Left renal cortex interstitium (tissue), 4 donors: ENCODE measurements at regions not wholly inside any gene's neighbourhood (a gene's known extent, or its start where the extent isn't known, plus 50 kb on each side); places are given as distances from the start of the nearest gene placed in this dataset.
"Not testable (repeated sequence)": the region's sequence is repeated elsewhere in the genome, so short reads cannot be mapped to it uniquely, and the experiment has no call there.

ENCODE experiments used
- DNase-seq, 4 donors: peaks; one replicate each; pipeline ENCODE4 v3.0.0-alpha.2; 2013; ENCODE audit warnings: low read depth in 4 of 4, low spot score in 2 of 4, missing footprints in 1 of 4

DNA sequence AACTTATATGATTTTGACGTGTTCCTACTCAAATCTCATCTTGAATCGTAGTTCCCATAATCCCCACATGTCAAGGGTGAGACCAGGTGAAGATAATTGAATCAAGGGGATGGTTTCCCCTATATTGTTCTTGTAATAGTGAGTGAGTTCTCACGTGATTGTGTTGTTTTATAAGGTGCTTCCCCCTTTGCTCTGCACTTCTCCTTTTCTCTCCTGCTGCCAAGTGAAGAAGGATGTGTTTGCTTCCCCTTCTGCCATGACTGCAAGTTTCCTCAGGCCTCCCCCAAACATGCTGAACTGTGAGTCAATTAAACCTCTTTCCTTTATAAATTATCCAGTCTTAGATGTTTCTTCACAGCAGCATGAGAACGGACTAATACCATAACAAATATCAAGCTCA lies 83.2 kb downstream of the MANEA start:
- DNase-seq, result no peak

DNA sequence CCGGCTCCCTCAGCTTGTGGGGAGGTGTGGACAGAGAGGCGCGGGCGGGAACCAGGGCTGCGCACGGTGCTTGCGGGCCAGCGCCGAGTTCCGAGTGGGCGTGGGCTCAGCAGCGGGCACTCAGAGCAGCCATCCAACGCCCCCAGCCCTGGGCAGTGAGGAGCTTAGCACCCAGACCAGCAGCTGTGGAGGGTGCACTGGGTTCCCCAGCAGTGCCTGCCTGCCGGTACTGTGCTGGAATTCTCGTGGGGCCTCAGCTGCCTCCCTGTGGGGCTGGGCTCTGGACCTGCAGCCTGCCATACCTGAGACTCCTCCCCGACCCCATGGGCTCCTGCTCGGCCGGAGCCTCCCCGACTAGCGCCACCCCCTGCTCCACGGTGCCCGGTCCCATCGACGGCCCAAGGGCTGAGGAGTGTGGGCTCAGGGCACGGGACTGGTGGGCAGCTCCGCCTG lies 92.7 kb downstream of the MANEA start:
- no peak for DNase-seq

DNA sequence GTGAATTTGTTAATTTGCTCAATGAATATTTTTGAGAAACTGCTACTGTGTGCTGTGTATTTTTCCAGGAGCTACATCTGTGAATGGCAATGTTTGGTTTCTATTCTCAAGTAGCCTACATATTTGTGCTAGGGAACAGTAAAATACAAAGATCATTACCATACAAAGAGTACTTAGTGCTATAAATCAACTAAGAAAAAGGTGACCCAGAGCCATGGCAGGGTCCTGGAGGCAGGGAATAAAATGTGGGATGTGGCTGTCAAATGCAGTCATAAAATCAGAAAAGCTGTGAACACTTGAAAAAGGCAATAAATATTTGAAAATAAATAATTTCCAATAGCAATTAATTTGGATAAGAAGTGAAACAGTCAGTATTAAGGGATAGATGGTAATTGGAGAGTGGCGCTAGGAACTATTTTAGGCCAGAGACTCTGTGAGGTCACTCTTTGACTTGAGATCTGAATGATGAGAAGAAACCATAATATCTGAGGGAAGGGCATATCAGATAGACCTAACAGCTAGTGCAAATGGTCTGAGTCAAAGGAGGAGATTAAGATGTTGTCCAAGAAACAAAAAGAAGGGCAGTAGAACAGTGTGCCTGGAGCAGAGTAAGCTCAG lies 98.8 kb downstream of the MANEA start:
- no peak for DNase-seq

DNA sequence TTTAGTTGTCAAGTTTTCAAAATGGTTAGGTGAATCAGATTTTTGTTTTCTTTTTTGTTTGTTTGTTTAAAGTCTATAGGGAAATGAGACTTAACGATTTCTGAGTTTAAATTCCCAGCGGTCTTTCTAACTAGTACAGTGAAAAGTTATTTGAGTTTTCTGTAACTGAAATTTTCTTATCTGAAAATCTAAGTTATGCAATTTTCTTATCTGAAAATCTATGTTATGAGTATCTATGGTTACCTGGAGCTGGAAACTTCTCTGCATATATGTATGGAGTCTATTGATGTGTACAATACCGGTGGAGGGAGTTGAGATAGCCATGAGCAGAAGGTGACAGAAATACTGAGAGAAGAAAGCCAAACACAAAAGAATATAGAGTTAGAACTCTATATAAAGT lies 102.6 kb downstream of the MANEA start:
- DNase-seq, result no peak

DNA sequence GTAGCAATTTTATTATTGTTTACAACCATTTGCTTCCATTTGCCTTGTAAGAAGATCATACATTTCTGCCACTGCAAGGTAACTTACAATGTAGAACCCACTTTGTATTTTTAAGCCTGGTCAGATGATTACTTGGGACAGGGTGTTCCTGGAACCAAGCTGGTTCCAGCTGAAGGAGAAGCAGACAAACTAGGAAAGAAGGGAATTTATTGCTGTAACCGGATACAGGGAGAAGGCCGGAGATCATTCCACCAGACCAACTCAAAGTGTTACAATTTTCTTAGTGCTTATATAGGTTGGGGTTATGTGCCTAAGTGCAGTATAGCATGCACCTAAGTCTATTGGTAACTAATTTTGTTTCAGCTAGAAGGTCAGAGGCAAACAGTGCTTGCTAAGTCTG lies 104.4 kb downstream of the MANEA start:
- peak in 1 of 4 donors; percentile 6 for DNase-seq

DNA sequence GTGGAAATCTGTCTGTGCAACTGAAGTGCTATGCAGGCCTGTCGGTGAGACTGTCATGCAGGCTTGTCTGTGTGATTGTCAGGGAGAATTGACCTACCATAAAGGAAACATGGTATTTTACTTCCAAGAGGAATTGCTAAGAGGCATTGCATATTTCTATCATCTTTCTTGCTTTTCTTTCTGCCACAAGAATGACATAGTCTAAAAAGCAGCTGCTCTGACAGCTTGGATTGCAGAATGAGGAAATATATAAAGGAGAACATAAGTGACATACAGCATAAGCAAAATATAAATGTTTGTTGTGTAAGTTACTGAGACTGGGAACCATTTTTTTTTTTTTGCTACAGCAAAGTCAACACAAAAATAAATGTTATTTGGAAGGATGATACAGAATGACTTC lies 105.1 kb downstream of the MANEA start:
- no peak for DNase-seq

DNA sequence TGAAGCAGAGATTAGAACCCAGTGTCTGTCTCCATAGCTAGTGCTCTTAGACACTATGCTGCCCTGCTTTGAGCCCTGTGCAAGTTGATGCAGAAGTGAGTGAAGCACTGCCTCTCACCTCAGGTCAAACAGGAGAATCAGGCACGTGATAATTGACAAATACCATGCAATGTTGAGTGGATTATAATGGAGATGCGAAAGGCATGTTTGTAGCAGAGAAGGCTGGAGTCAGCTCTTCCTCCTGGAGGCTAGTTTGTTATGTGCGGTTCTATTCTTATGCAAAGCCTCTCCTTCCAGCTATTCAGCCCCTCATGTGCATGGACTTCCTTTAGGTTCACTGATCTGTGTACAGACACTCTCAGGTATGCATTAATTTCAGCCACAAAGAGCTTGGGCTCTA lies 108.5 kb downstream of the MANEA start:
- no peak for DNase-seq

DNA sequence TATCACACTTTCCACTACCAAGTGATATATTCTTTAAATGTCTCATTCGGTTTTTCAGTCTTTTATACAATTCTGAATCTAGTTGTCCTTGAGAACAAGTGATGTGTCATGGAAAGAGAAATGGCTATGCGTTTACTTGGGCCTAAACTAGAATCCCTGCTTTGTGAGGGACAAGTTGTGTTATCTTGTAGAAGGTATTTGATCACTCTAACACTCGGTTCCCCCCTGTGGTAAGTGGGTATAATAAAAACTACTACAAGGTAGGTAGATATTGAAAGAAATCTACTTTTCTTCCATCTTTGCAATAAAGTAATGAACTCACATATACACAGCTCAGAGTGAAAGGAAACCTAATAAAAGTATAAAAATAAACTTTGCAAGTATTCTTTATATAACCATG lies 108.9 kb downstream of the MANEA start:
- no peak for DNase-seq

DNA sequence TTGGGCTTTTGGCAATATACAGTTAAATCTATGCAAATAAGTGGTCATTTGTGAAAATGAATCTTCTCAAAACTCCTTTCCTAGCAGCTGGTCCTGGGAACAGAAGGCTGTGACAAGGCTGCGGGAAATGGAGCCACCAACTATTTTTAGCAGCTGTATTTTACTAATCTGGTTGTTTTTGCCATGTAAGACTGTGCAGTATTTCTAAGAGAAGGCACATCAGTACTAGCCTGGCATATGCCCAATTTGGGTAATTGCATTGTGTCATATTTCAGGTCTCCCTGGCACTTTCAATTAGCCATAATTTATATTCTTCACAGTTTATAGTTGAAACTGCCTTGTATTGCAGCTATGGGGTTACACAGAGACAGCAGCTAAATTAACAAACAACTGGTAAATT lies 109.6 kb downstream of the MANEA start:
- DNase-seq, result no peak

DNA sequence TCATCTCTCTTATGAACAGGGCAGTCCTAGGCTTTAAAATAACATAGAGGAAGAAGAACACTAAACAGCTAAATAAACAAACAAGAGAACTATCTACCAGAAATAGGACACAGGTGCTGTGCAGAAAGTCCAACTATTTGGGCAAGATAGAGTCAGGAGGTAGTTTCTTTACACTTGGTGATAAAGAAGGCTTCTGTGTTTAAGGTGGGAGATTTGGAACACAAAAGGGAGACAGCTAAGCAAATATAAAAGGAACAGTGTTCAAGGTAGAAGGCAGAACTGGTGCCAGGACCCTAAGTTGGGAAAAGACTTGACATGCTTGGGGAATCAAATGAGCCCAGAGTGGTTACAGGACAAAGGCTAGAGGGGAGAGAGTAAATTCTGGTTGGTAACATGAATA lies 110.5 kb downstream of the MANEA start:
- no peak for DNase-seq

DNA sequence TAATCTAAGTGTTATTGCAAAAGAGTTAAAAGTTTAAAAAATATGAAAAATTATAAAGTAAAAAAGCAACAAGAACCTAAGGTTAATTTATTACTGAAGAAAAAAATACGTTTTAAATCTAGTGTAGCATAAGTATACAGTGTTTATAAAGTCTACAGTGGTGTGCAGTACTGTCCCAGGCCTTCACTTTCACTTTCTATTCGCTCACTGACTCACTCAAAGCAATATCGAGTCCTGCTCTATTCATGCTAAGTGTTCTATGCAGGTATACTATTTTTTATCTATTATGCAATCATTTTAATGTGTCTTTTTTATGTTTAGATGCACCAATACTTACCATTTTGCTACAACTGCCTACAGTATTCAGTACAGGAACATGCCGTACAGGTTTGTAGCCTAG lies 113.0 kb downstream of the MANEA start:
- DNase-seq, result no peak

DNA sequence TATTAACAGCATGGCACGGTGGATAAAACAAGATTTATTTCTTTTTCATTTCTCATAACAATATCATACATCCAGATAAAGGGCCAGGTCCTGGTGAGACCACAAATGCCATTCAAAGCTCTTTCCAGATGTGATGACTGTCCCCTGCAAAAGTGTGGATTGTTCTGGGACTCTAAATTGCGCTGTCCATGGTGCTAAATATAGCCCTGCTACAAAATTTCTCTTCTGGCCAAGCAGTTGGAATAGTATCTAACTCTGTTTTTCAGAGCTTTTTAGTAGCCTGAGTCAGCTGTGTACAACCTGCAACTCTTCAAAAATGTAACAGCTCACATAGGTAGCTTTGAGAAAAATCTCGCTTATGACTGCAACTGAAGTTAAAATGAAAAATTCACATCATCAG lies 115.8 kb downstream of the MANEA start:
- peak in 2 of 4 donors; percentile 13 to 19 for DNase-seq

DNA sequence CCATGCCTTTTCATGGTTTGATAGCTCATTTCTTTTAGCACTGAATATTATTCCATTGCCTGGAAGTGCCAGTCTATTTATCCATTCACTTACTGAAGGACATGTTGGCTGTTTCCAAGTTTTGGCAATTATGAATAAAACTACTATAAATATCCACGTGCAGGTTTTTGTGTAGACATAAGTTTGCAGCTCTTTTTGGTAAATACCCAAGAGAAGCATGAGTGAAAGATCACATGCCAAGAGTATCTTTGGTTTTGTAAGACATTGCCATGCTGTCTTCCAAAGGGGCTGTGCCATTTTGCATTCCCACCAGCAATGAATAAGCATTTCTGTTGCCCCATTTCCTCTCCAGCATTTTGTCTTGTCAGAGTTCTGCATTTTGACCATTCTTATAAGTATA lies 120.9 kb downstream of the MANEA start:
- no peak for DNase-seq

DNA sequence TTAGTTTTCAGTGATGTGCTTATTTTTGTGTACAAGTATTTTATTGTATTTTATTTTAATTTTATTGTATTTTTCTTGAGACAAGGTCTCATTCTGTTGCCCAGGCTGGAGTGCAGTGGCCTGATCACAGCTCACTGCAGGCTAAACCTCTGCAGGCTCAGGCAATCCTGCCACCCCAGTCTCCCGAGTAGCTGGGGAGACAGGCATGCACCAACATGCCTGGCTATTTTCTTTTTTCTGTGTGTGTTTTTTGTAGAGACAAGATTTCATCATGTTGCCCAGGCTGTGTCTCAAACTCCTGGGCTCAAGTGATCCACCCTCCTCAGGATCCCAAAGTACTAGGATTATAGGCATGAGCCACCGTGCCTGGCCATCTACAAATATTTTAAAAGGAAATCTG lies 146.3 kb downstream of the MANEA start:
- DNase-seq, result no peak

DNA sequence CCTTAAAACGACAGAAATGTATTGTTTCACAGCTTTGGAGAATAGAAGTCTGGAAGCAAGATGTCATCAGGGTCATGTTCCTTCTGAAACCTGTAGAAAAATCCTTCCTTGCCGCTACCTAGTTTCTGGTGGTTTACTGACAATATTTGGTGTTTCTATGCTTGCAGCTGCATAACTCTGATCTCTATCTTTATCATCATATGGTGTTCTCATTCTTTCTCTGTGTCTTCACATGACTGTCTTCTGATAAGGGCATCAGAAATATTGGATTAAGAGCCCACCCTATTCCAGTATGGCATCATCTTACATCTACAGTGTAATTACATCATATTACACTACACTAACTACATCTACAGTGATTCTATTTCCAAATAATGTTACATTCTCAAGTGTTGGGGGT lies 148.0 kb downstream of the MANEA start:
- DNase-seq, result no peak

DNA sequence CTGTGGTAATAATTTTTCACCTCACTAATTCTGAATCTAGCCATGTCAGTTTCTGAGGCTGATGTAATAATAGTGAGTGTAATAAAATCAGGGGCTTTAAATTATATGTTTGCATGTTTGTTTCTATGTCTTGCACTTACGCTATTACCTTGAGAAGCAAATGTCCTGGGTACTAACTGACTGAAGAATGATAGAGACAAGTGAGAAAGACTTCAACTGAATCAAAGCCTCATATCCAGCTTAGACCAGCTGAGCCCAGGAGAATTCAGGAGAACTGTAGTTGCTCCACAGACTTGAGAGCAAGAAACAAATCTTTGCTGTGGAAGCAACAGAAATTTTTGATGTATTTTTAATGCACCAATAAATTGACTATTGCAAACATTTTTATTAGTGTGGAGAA lies 162.8 kb downstream of the MANEA start:
- DNase-seq, result no peak

DNA sequence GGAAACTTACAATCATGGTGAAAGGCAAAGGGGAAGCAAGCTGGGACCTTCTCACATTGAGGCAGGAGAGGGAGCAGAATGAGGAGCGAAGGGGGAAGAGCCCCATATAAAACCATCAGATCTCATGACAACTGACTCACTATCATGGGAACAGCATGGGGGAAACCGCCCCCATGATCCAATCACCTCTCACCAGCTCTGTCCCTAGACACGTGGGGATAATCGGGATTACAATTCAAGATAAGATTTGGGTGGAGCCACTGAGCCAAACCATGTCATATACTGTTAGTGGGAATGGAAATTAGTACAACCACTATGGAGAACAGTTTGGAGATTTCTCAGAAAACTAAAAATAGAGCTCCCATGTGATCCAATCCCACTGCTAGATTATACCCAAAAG lies 163.7 kb downstream of the MANEA start:
- DNase-seq, result no peak

DNA sequence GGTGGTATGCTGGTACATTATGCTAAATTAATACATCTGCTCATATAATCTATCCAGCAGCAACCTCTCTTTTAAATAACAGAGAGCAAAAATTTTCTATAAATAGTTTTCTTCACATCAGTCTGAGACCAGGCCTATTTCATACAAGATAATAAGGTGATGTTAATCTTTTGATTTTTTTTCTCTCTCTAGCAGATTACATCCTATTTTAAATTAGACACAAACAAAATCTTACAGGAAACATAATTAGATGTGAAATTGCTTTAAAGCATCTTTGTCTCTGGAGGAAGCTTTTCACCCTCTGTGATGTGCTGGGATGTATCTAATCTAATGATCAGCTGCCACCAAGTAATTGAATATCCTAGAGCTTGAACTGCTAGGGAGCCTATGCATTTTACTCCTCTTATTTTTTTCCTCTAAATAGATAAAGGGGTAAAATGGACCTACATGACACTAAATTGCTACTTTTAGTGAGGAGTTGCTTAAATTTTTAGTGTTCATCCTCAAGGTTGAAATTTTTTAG lies 165.5 kb downstream of the MANEA start:
- DNase-seq, result no peak

DNA sequence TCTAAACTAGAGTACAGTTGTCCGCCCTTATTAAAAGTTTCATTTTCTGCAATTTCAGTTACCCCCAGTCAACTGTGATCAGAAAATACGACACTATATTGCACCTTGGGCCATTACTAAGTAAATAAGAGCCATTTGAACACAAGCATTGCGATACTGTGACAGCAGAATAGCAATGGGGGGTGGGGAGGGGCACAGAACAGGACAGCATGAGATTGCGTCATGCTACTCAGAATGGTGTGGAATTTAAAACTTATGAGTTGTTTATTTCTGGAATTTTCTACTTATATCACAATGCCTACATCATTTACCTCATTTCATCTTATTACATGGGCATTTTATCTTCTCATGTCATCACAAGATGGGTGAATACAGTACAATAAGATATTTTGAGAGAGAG lies 166.3 kb downstream of the MANEA start:
- no peak for DNase-seq

DNA sequence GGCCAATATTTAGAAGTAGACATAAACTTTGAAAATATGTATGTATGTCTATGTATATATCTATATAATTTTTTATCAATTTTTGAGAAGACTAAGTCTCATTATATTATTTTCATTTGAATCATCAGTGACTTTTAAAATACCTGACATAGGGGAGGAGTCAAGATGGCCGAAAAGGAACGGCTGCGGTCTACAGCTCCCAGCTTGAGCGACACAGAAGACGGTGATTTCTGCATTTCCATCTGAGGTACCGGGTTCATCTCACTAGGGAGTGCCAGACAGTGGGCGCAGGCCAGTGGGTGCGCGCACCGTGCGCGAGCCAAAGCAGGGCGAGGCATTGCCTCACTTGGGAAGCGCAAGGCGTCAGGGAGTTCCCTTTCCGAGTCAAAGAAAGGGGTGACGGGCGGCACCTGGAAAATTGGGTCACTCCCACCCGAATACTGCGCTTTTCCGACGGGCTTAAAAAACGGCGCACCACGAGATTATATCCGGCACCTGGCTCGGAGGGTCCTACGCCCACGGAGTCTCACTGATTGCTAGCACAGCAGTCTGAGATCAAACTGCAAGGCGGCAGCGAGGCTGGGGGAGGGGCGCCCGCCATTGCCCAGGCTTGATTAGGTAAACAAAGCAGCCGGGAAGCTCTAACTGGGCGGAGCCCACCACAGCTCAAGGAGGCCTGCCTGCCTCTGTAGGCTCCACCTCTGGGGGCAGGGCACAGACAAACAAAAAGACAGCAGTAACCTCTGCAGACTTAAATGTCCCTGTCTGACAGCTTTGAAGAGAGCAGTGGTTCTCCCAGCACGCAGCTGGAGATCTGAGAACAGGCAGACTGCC lies 181.1 kb downstream of the MANEA start:
- not testable (repeated sequence) for DNase-seq

DNA sequence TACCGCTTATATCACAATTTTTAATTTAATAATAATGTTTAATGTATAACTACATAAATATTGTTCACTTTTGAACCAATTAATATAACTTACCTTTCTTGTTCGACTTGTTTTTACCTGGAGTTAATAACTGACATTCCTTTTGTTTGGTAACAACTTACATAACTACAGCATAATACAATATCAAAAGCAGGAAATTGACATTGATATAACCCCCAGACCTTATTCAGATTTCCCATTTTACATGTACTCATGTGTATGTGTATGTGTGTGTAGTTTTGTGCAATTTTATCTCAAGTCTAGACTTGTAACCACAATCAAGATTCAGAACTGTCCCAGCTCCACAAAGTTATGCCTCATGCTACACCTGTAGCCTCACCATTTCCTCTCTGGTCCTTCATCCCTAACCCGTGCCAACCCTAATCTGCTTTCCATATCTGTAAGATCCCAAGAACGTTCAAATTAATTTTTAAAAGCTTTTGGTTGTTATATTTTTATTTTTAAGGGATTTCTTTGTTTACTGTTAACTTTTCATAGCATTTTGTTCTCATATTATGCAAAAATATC lies 190.6 kb downstream of the MANEA start:
- DNase-seq, result peak in 2 of 4 donors; percentile 2 to 8

DNA sequence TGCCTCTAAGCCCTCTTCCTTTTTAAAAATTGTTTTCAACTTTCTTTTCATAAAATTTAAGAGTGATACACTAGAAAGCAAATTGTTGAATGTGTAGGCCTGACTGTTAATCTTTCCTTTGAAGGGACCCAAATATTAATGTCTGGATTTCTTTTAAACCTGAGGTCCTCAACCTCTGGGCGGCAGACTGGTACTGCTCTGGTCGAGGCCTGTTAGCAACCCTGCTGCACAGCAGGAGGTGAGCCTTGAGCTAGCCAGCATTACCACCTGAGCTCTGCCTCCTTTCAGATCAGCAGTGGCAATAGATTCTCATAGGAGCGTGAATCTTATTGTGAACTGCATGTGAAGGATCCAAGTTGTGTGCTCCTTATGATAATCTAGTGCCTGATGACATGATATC lies 191.2 kb downstream of the MANEA start:
- DNase-seq, result no peak
